ENCODE measurements at regions not wholly inside any gene's neighbourhood (a gene's known extent, or its start where the extent isn't known, plus 50 kb on each side); places are given as distances from the start of the nearest gene placed in this dataset.

- TF ChIP-seq GATA2 (IDR thresholded peaks at IDR 0.05; ENCODE audit: insufficient read depth, insufficient read length, low read depth, low read length) (no peak), CTCF (IDR thresholded peaks at IDR 0.05; ENCODE audit: extremely low read depth in 1 of 2, insufficient read depth in 1 of 2, low read depth in 1 of 2, low read length in 2 of 2) (no peak), POLR2A (IDR thresholded peaks at IDR 0.05; ENCODE audit: low read depth, low read length) (no peak), EZH2 (IDR thresholded peaks at IDR 0.05; ENCODE audit: borderline replicate concordance, low read depth, low read length, severe bottlenecking) (no peak), FOS (IDR thresholded peaks at IDR 0.05; ENCODE audit: borderline replicate concordance, insufficient read depth, low read length) (no peak)
These were observed 187.0 kb downstream of the SOX9 start for GRCh38 chr17:72307836-72308235.
